Keratinocyte (primary cell): ENCODE measurements at regions not wholly inside any gene's neighbourhood (a gene's known extent, or its start where the extent isn't known, plus 50 kb on each side); places are given as distances from the start of the nearest gene placed in this dataset.

Experiments used
- DNase-seq: peaks from one replicate; pipeline ENCODE4 v3.0.0-alpha.2; 2011; ENCODE audit warnings: low read depth, missing footprints, low spot score
- FAIRE-seq: peaks from 2 replicates; lab custom pipeline; 2011; peaks lifted over from hg19 to GRCh38; lab: Jason Lieb, UNC
- H2AFZ ChIP-seq: 2 replicates; pipeline ENCODE4 v1.6.0; 2012; ENCODE audit warnings: low read length, control low read depth, inconsistent platforms; ENCODE audit not compliant: control insufficient read depth
- H3K27ac ChIP-seq: 2 replicates; pipeline ENCODE4 v1.5.1; 2011; ENCODE audit warnings: low read length; ENCODE audit not compliant: control insufficient read depth, insufficient read depth
- H3K27me3 ChIP-seq: 3 replicates; pipeline ENCODE4 v1.6.0; 2011; ENCODE audit warnings: low read length; ENCODE audit not compliant: control insufficient read depth, insufficient read depth; ENCODE audit errors: extremely low read depth
- H3K36me3 ChIP-seq, 2 experiments: 2 replicates in 1 of 2; 3 replicates in 1 of 2; pipeline ENCODE4 v1.5.1; 2011; ENCODE audit warnings: low read length in 2 of 2, mild to moderate bottlenecking in 1 of 2; ENCODE audit not compliant: control insufficient read depth in 2 of 2, insufficient read depth in 2 of 2; ENCODE audit errors: extremely low read depth in 1 of 2
- H3K4me1 ChIP-seq: 3 replicates; pipeline ENCODE4 v1.5.1; 2011; ENCODE audit warnings: low read length; ENCODE audit not compliant: control insufficient read depth, insufficient read depth; ENCODE audit errors: extremely low read depth
- H3K4me2 ChIP-seq: 3 replicates; pipeline ENCODE4 v1.6.0; 2011; ENCODE audit warnings: low read depth, low read length; ENCODE audit not compliant: control insufficient read depth, insufficient read depth; ENCODE audit errors: extremely low read depth
- H3K4me3 ChIP-seq, 3 experiments: fragments of 200-600 bp in 1 of 3; sonication (generic) in 1 of 3; 2 replicates in 2 of 3; 3 replicates in 1 of 3; pipeline ENCODE4 v1.5.1; 2011 to 2016; ENCODE audit warnings: low read length in 3 of 3, mild to moderate bottlenecking in 3 of 3, control low read depth in 2 of 3, inconsistent platforms in 1 of 3, low read depth in 1 of 3, mixed read lengths in 1 of 3, mixed run types in 1 of 3, moderate library complexity in 1 of 3; ENCODE audit not compliant: control insufficient read depth in 2 of 3, insufficient read depth in 2 of 3; ENCODE audit errors: extremely low read depth in 1 of 3
- H3K79me2 ChIP-seq: 2 replicates; pipeline ENCODE4 v1.6.0; 2012; ENCODE audit warnings: low read length; ENCODE audit not compliant: control insufficient read depth, insufficient read depth
- H3K9ac ChIP-seq: 3 replicates; pipeline ENCODE4 v1.6.0; 2011; ENCODE audit warnings: low read length; ENCODE audit not compliant: control insufficient read depth, insufficient read depth; ENCODE audit errors: extremely low read depth
- H3K9me1 ChIP-seq: 3 replicates; pipeline ENCODE4 v1.6.0; 2011; ENCODE audit warnings: low read length; ENCODE audit not compliant: control insufficient read depth, insufficient read depth; ENCODE audit errors: extremely low read depth
- H3K9me3 ChIP-seq: 2 replicates; pipeline ENCODE4 v1.5.1; 2012; ENCODE audit warnings: low read depth, low read length; ENCODE audit not compliant: control insufficient read depth
- H4K20me1 ChIP-seq: 3 replicates; pipeline ENCODE4 v1.6.0; 2011; ENCODE audit warnings: low read length; ENCODE audit not compliant: control insufficient read depth, insufficient read depth; ENCODE audit errors: extremely low read depth
- EZH2 ChIP-seq: IDR thresholded peaks from one replicate; pipeline ENCODE4 v1.6.1; 2012; ENCODE audit warnings: inconsistent platforms, mild to moderate bottlenecking, low read length, moderate library complexity
- dilution Hi-C: fragments of 300-500 bp; cut with MboI; formaldehyde crosslinking; loops from one replicate; pipeline ENCODE4 v1.7.0; 2020; ENCODE audit warnings: low sequenced_read_pairs; ENCODE audit not compliant: extremely low pct_ligation_motif_present
- TF ChIP-seq, protein P1 (sequence below), 3 experiments: IDR thresholded peaks in 1 of 3; conservative IDR thresholded peaks in 1 of 3; optimal IDR thresholded peaks in 1 of 3; 2 replicates in 2 of 3; 3 replicates in 1 of 3; pipeline versions ENCODE3 to v1.5.1; 2011; ENCODE audit warnings: low read length in 3 of 3, mild to moderate bottlenecking in 3 of 3, moderate library complexity in 2 of 3, control low read depth in 1 of 3, inconsistent platforms in 1 of 3; ENCODE audit not compliant: insufficient read depth in 2 of 3; ENCODE audit errors: extremely low read depth in 1 of 3

DNA sequence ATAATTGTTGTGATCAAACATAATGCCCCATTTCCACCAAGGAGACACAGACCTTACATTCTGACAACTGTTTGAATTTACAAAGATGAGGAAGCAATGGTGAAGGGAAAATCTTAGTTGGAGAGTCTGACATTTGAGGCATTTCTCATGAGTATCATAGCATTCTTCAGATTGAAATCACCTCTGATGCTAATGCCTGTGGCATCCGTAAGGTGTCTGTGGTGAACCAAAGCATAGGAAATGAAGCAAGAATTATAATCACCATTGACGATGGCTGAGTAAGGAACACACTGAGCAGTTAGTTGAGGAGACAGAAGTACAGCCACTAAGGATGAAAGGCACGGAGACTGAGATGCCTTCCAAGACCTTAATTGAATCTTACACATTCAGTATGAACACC, 575.7 kb downstream of the TRIML1 start:
- no peaks in the 10 kb centered on the region for H4K20me1 ChIP-seq
- no peaks in the 10 kb centered on the region for H3K9me3 ChIP-seq
- H3K79me2 ChIP-seq = no peaks in the 10 kb centered on the region
- DNase-seq (no peak), FAIRE-seq (no peak)
- H3K4me2 ChIP-seq = no peak overlapping the region
- no peaks in the 10 kb centered on the region for H3K9me1 ChIP-seq
- H3K36me3 ChIP-seq = no peaks in the 10 kb centered on the region
- dilution Hi-C loops = no loop called here
- H3K9ac ChIP-seq = no peak overlapping the region
- H2AFZ ChIP-seq = no peak overlapping the region
- H3K4me1 ChIP-seq = no peaks in the 10 kb centered on the region
- TF ChIP-seq EZH2 = no peak
- TF ChIP-seq, protein P1, sequence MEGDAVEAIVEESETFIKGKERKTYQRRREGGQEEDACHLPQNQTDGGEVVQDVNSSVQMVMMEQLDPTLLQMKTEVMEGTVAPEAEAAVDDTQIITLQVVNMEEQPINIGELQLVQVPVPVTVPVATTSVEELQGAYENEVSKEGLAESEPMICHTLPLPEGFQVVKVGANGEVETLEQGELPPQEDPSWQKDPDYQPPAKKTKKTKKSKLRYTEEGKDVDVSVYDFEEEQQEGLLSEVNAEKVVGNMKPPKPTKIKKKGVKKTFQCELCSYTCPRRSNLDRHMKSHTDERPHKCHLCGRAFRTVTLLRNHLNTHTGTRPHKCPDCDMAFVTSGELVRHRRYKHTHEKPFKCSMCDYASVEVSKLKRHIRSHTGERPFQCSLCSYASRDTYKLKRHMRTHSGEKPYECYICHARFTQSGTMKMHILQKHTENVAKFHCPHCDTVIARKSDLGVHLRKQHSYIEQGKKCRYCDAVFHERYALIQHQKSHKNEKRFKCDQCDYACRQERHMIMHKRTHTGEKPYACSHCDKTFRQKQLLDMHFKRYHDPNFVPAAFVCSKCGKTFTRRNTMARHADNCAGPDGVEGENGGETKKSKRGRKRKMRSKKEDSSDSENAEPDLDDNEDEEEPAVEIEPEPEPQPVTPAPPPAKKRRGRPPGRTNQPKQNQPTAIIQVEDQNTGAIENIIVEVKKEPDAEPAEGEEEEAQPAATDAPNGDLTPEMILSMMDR (optimal IDR thresholded peaks at IDR 0.05 in 1 of 3, IDR thresholded peaks at IDR 0.05 in 1 of 3, conservative IDR thresholded peaks at IDR 0.05 in 1 of 3; ENCODE audit: extremely low read depth in 1 of 3, insufficient read depth in 2 of 3, low read length in 3 of 3) = no peak
- H3K4me3 ChIP-seq = no peak overlapping the region
- no peaks in the 10 kb centered on the region for H3K27me3 ChIP-seq
- no peak overlapping the region for H3K27ac ChIP-seq

DNA sequence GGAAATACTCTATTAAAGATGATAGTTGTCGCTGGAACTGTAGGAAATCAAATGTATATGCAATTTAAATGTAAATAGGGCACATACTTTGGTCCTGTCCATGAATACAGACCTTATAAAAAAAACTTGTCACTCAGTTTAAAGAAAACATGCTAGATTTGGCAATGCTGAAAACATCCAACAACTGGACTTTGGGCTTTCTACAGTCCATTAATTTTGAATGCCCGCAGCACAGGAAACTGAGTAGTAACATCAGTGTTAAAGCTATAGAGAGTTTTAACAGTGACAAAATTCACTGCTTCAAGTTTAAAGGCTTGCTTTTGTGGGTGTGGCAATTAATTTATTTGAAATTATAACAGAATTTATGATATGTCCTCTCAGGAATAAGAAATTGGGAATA, 578.4 kb downstream of the TRIML1 start:
- H3K9ac ChIP-seq = no peak overlapping the region
- H3K4me3 ChIP-seq = no peak overlapping the region
- no peaks in the 10 kb centered on the region for H4K20me1 ChIP-seq
- H3K36me3 ChIP-seq = no peaks in the 10 kb centered on the region
- no peak overlapping the region for H3K27ac ChIP-seq
- H3K4me1 ChIP-seq = no peaks in the 10 kb centered on the region
- H2AFZ ChIP-seq = no peak overlapping the region
- no peak overlapping the region for H3K4me2 ChIP-seq
- FAIRE-seq (no peak), DNase-seq (no peak)
- H3K9me1 ChIP-seq = no peaks in the 10 kb centered on the region
- no peaks in the 10 kb centered on the region for H3K79me2 ChIP-seq
- dilution Hi-C loops = no loop called here
- TF ChIP-seq EZH2 = no peak
- TF ChIP-seq, protein P1 (optimal IDR thresholded peaks at IDR 0.05 in 1 of 3, IDR thresholded peaks at IDR 0.05 in 1 of 3, conservative IDR thresholded peaks at IDR 0.05 in 1 of 3; ENCODE audit: extremely low read depth in 1 of 3, insufficient read depth in 2 of 3, low read length in 3 of 3) = no peak
- no peaks in the 10 kb centered on the region for H3K27me3 ChIP-seq
- H3K9me3 ChIP-seq = no peaks in the 10 kb centered on the region
